GM19467 (cell line): ENCODE measurements at regions not wholly inside any gene's neighbourhood (a gene's known extent, or its start where the extent isn't known, plus 50 kb on each side); places are given as distances from the start of the nearest gene placed in this dataset.

ENCODE experiments used
- ATAC-seq: cut with Tn5 transposase; IDR thresholded peaks from one replicate; pipeline ENCODE4 v1.9.1; 2021; ENCODE audit warnings: mild to moderate bottlenecking, moderate library complexity; ENCODE audit not compliant: unreplicated experiment

GRCh38 chr13:33739254-33739653 lies 78.7 kb upstream of the RFC3 start:
- no peak for ATAC-seq

GRCh38 chr13:33740134-33740538 lies 77.8 kb upstream of the RFC3 start:
- ATAC-seq: no peak

- ATAC-seq: no peak
Observed at GRCh38 chr13:33742321-33742720, 75.6 kb upstream of the RFC3 start.

- ATAC-seq: peak; percentile 65
Observed at GRCh38 chr13:33743438-33744368, 74.2 kb upstream of the RFC3 start.

GRCh38 chr13:33744589-33745369 lies 73.2 kb upstream of the RFC3 start:
- ATAC-seq: no peak

GRCh38 chr13:33745370-33746324 lies 72.3 kb upstream of the RFC3 start:
- ATAC-seq: peak; percentile 47

- no peak for ATAC-seq
Observed at GRCh38 chr13:33746867-33747266, 71.1 kb upstream of the RFC3 start.

- no peak for ATAC-seq
Observed at GRCh38 chr13:33751151-33751550, 66.8 kb upstream of the RFC3 start.

GRCh38 chr13:33752094-33752493 lies 65.9 kb upstream of the RFC3 start:
- no peak for ATAC-seq

GRCh38 chr13:33752597-33752996 lies 65.4 kb upstream of the RFC3 start:
- ATAC-seq: no peak

- no peak for ATAC-seq
Observed at GRCh38 chr13:33756929-33757328, 61.0 kb upstream of the RFC3 start.

- peak; percentile 53 for ATAC-seq
Observed at GRCh38 chr13:33757713-33758112, 60.2 kb upstream of the RFC3 start.

- peak; percentile 56 for ATAC-seq
Observed at GRCh38 chr13:33758113-33758512, 59.8 kb upstream of the RFC3 start.

GRCh38 chr13:33761740-33762139 lies 56.2 kb upstream of the RFC3 start:
- ATAC-seq: no peak

- ATAC-seq: no peak
Observed at GRCh38 chr13:33763021-33763420, 54.9 kb upstream of the RFC3 start.

- no peak for ATAC-seq
Observed at GRCh38 chr13:33764716-33765115, 53.2 kb upstream of the RFC3 start.

GRCh38 chr13:33766329-33767123 lies 51.4 kb upstream of the RFC3 start:
- no peak for ATAC-seq

GRCh38 chr13:33767140-33767539 lies 50.8 kb upstream of the RFC3 start:
- no peak for ATAC-seq
